Esophagus squamous epithelium (tissue), 5 donors: ENCODE measurements at regions not wholly inside any gene's neighbourhood (a gene's known extent, or its start where the extent isn't known, plus 50 kb on each side); places are given as distances from the start of the nearest gene placed in this dataset.

Experiments used
- DNase-seq: peaks from one replicate; lab custom pipeline; 2025; lab: John Stamatoyannopoulos, UW
- H3K27ac ChIP-seq, 4 donors: fragments of 200-600 bp; sonication (generic); one replicate each; pipeline ENCODE4 v1.5.1; 2016 to 2019; ENCODE audit warnings: mild to moderate bottlenecking in 1 of 4
- H3K27me3 ChIP-seq, 4 donors: fragments of 200-600 bp; sonication (generic); 1 replicate in 3 of 4; 2 replicates in 1 of 4; pipeline versions ENCODE4 v1.5.1 to v1.6.0; 2017 to 2021; ENCODE audit warnings: antibody characterized with exemption in 1 of 4
- H3K36me3 ChIP-seq, 3 donors: fragments of 200-600 bp; sonication (generic); one replicate each; pipeline ENCODE4 v1.5.1; 2016 to 2019
- H3K4me1 ChIP-seq, 3 donors: fragments of 200-600 bp; sonication (generic); one replicate each; pipeline ENCODE4 v1.5.1; 2017 to 2019
- H3K4me3 ChIP-seq, 4 donors: fragments of 200-600 bp; sonication (generic); 1 replicate in 3 of 4; 2 replicates in 1 of 4; pipeline ENCODE4 v1.5.1; 2016 to 2019; ENCODE audit warnings: mild to moderate bottlenecking in 2 of 4, moderate library complexity in 1 of 4
- H3K9me3 ChIP-seq, 3 donors: fragments of 200-600 bp; sonication (generic); one replicate each; pipeline ENCODE4 v1.5.1; 2016 to 2019
- POLR2A ChIP-seq, 4 donors: fragments of 450-650 bp; IDR thresholded peaks; one replicate each; pipeline ENCODE4 v1.6.1; 2017; ENCODE audit warnings: antibody characterized with exemption in 4 of 4, mild to moderate bottlenecking in 4 of 4, moderate library complexity in 3 of 4
- WGBS, 2 donors: methylation state at CpG; one replicate each; pipeline ENCODE4 v1.1.5; 2018; 5-methylcytosine and 5-hydroxymethylcytosine counted together
- intact Hi-C: fragments of 100-400 bp; cut with DNase I; formaldehyde crosslinking; loops from one replicate; pipeline ENCODE4 v1.15.0; 2022
- TF ChIP-seq, protein P1 (sequence below), 6 experiments: fragments of 450-650 bp in 4 of 6; fragments of 200-600 bp in 2 of 6; sonication (generic) in 2 of 6; IDR thresholded peaks; one replicate each; pipeline ENCODE4 v1.5.1; 2016 to 2019; ENCODE audit warnings: antibody characterized with exemption in 6 of 6, mild to moderate bottlenecking in 4 of 6, moderate library complexity in 4 of 6
- donor health status: DM: yes; HTN: yes; CAD: no.

DNA sequence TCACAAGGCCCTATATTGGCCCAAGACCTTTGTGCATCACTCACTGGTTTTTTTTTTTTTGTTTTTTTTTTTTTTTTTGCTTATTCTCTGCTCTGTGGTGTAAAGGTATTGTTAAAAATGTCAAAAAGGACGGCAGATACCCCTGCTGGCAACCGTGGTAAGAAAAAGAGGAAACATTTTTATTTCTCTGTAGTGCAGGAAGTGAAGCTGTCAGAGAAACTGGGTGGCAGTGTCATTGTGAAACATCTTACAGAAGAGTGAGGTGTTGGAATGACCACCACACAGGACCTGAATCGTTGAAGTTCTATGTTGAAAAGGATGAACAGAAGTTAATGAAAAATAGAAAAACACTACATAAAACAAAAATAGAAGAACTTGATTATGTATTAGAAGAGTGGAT is 346.4 kb downstream of the FGF9 start:
- TF ChIP-seq, protein P1, sequence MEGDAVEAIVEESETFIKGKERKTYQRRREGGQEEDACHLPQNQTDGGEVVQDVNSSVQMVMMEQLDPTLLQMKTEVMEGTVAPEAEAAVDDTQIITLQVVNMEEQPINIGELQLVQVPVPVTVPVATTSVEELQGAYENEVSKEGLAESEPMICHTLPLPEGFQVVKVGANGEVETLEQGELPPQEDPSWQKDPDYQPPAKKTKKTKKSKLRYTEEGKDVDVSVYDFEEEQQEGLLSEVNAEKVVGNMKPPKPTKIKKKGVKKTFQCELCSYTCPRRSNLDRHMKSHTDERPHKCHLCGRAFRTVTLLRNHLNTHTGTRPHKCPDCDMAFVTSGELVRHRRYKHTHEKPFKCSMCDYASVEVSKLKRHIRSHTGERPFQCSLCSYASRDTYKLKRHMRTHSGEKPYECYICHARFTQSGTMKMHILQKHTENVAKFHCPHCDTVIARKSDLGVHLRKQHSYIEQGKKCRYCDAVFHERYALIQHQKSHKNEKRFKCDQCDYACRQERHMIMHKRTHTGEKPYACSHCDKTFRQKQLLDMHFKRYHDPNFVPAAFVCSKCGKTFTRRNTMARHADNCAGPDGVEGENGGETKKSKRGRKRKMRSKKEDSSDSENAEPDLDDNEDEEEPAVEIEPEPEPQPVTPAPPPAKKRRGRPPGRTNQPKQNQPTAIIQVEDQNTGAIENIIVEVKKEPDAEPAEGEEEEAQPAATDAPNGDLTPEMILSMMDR (IDR thresholded peaks at IDR 0.05): no peak
- TF ChIP-seq POLR2A (IDR thresholded peaks at IDR 0.05): no peak
- no peak for DNase-seq
- WGBS, 2 donors: 33 to 46% methylated on average over 3 of the region's 3 CpGs
- intact Hi-C loops: no loop called here
- H3K9me3 ChIP-seq: no peaks in the 10 kb centered on the region
- peaks cover 0 to 4% (median 0%) of the 10 kb centered on the region in 3 donors for H3K4me1 ChIP-seq
- no peaks in the 10 kb centered on the region for H3K27me3 ChIP-seq
- H3K4me3 ChIP-seq: no peak overlapping the region
- no peaks in the 10 kb centered on the region for H3K36me3 ChIP-seq
- H3K27ac ChIP-seq: no peak overlapping the region

DNA sequence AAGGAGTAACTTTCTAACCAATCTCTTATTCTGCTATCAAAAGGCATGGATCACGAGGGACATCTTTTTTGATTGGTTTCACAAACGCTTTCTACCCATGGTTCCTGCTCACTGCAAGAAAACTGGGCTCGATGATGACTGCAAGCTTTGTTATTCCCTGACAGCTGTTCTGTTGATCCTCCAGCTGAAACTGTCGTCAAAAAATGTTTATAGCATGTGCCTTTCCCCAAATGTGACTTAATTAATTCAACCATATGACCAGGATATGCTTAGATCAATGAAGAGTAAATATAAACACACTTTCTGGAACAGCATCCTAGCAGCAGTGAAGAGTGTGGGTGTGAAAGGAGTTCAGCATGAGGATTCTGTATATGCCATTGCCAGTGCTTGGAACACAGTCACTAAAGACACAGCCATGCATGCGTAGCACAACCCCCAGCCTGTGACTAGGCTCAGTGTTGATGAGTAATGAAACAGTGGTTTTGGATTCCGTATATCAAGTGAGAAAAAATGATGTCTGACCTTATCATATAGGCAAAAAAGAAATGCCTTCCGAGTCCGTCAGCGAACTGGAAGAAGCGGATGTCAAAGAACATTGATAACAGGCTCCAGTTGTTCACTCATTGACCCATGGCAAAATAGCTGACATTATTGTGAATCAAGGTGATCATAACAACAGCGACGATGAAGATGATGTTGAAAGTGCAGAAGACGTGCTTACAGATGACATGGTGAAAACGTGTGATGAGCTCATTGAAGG is 347.4 kb downstream of the FGF9 start:
- no peak overlapping the region for H3K4me3 ChIP-seq
- no peaks in the 10 kb centered on the region for H3K36me3 ChIP-seq
- H3K4me1 ChIP-seq: peaks cover 0 to 4% (median 0%) of the 10 kb centered on the region in 3 donors
- no peak for TF ChIP-seq POLR2A (IDR thresholded peaks at IDR 0.05)
- TF ChIP-seq, protein P1 (IDR thresholded peaks at IDR 0.05): no peak
- H3K27me3 ChIP-seq: no peaks in the 10 kb centered on the region
- intact Hi-C loops: no loop called here
- no peak for DNase-seq
- no peaks in the 10 kb centered on the region for H3K9me3 ChIP-seq
- WGBS, 2 donors: 88 to 91% methylated on average over 14 of the region's 14 CpGs
- H3K27ac ChIP-seq: no peak overlapping the region

DNA sequence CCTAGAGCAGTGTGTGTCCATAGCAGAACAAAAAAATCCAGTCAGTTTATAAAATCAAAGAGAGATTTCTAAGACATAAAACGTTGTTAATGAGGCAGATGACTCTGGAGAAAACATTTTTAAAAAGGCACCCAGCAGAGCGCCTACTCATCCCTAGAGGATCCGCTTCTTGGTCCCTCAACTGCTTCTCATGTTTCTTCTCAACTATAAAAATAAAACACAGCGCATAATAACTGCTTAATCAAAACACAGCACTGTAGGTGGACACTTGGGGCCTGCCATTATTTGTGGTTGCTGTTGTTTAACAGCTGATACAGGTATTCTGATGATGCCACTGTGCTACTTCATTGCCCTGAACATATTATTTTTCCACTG is 347.9 kb downstream of the FGF9 start:
- no peak for TF ChIP-seq POLR2A (IDR thresholded peaks at IDR 0.05)
- TF ChIP-seq, protein P1 (IDR thresholded peaks at IDR 0.05): no peak
- no peak for DNase-seq
- Histone ChIP-seq H3K4me3 (no peak overlapping the region), H3K27me3 (no peaks in the 10 kb centered on the region), H3K9me3 (no peaks in the 10 kb centered on the region), H3K4me1 (peaks cover 0 to 4% (median 0%) of the 10 kb centered on the region in 3 donors), H3K27ac (no peak overlapping the region), H3K36me3 (no peaks in the 10 kb centered on the region)
- 85 to 88% methylated on average over 4 of the region's 4 CpGs for WGBS, 2 donors
- intact Hi-C loops: no loop called here

DNA sequence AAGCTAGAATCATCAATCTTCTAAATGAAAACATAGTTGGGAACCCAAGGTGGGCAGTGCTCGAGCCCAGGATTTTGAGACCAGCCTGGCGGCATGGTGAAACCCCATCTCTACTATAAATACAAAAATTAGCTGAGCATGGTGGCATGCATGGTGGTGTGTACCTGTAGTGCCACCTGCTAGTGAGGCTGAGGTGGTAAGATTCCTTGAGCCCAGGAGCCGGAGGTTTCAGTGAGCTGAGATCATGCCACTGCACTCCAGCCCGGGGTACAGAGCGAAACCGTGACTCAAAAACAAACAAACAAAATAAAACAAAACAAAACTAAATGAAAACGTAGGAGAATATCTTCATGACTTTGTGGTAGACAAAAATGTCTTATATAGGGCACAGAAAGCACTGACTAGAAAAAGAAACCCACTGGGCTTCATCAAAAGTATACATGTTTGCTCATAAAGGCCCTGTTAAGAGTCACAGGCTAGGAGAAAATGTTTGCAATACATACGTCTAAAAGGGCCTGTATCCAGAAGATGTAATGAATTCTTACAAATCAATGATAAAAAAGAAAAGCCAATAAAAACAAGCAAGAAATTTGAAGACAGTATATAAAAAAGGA is 353.6 kb downstream of the FGF9 start:
- no peak for TF ChIP-seq POLR2A (IDR thresholded peaks at IDR 0.05)
- TF ChIP-seq, protein P1 (IDR thresholded peaks at IDR 0.05): no peak
- no peaks in the 10 kb centered on the region for H3K9me3 ChIP-seq
- intact Hi-C loops: no loop called here

DNA sequence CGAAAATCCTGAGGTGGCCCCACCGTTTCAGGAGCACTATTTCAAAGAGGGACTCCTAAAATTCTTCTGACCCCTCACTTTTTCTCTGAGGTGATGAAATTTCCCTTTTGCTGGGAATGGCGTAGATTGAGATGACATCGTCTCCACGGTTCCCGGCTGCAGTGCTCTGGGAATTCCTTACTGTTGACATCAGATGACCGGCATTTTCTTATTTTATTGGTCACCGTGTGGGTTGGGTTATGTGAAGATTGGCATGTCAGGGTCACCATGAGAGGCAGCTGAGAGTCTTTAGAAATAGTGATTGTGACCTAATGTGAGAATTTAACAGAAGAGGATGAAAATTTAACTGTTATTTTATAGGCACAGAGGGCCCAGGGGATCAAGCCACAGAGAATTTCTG is 356.7 kb downstream of the FGF9 start:
- no peak for DNase-seq
- Histone ChIP-seq H3K4me3 (no peak overlapping the region), H3K27ac (no peak overlapping the region)

More for the DNA sequence above, 353.6 kb downstream of the FGF9 start:
- H3K27ac ChIP-seq: no peak overlapping the region
- no peak overlapping the region for H3K4me3 ChIP-seq
- no peaks in the 10 kb centered on the region for H3K4me1 ChIP-seq
- no peaks in the 10 kb centered on the region for H3K36me3 ChIP-seq
- no peak for DNase-seq
- H3K27me3 ChIP-seq: no peaks in the 10 kb centered on the region
- WGBS, 2 donors: 83 to 89% methylated on average over 6 to 8 of the region's 8 CpGs

More for the DNA sequence above, 356.7 kb downstream of the FGF9 start:
- Histone ChIP-seq H3K4me1 (no peaks in the 10 kb centered on the region), H3K36me3 (no peaks in the 10 kb centered on the region), H3K27me3 (no peaks in the 10 kb centered on the region), H3K9me3 (no peaks in the 10 kb centered on the region)
- no peak for TF ChIP-seq POLR2A (IDR thresholded peaks at IDR 0.05)
- TF ChIP-seq, protein P1 (IDR thresholded peaks at IDR 0.05): no peak
- WGBS, 2 donors: 90 to 92% methylated on average over 8 of the region's 8 CpGs
- intact Hi-C loops: no loop called here
